ENCODE measurements at regions not wholly inside any gene's neighbourhood (a gene's known extent, or its start where the extent isn't known, plus 50 kb on each side); places are given as distances from the start of the nearest gene placed in this dataset.
A peak's percentile ranks its signal among the peaks of the same experiment; 100 is the strongest.
"Not testable (repeated sequence)": the region's sequence is repeated elsewhere in the genome, so short reads cannot be mapped to it uniquely, and the experiment has no call there.

- DNase-seq (ENCODE audit: low spot score), result no peak
Measured at GRCh38 chr6:48505621-48506020, 394.6 kb upstream of the PTCHD4 start.

- DNase-seq (ENCODE audit: low spot score), result not testable (repeated sequence)
Measured at GRCh38 chr6:48493432-48493831, 382.4 kb upstream of the PTCHD4 start.

- no peak for DNase-seq (ENCODE audit: low spot score)
Measured at GRCh38 chr6:48490658-48491057, 379.7 kb upstream of the PTCHD4 start.

GRCh38 chr6:48486876-48487275, 375.9 kb upstream of the PTCHD4 start:
- DNase-seq (ENCODE audit: low spot score), result no peak

- DNase-seq (ENCODE audit: low spot score), result no peak
Measured at GRCh38 chr6:48486373-48486772, 375.4 kb upstream of the PTCHD4 start.

- DNase-seq (ENCODE audit: low spot score), result no peak
Measured at GRCh38 chr6:48476257-48476656, 365.3 kb upstream of the PTCHD4 start.

DNA sequence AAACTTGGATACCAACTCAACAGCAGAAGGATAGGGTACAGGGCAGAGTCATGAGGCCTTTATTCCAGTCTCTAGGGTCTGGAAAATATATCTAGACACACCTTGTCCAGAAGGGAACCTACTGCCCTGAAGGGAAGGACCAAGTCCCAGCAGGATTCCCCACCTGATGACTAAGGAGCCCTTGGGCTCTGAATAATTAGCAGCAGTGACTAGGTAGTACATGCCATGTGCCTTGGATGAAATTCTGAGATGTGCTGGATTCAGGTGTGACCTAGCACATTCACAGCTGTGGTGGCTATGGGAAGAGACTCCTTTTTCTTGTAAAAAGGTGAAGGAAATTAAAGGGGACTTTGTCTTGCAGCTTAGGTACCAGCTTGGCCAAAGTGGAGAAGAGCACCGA, 364.3 kb upstream of the PTCHD4 start:
- no peak for DNase-seq (ENCODE audit: low spot score)

GRCh38 chr6:48474830-48475229, 363.8 kb upstream of the PTCHD4 start:
- no peak for DNase-seq (ENCODE audit: low spot score)

- no peak for DNase-seq (ENCODE audit: low spot score)
Measured at GRCh38 chr6:48474136-48474535, 363.1 kb upstream of the PTCHD4 start.

DNA sequence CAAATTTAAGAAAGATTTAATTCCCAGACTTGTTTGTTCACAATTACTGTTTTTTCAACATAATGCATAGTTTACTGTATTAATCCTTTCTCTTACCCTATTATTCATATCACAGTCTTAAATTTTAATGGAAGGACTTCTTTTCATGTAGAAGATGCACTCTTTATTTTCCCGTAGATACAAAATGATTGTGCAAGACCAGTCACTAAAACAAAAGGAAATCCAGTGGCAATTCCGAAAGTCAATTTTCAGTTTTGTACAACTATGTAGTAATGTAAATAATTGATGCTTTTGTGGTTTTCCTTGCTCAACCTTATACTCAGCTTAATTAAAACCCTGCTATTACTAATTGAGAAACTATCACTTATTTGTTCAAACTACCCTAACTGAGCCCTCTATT, 361.5 kb upstream of the PTCHD4 start:
- DNase-seq (ENCODE audit: low spot score), result no peak

GRCh38 chr6:48472091-48472490, 361.1 kb upstream of the PTCHD4 start:
- no peak for DNase-seq (ENCODE audit: low spot score)

- no peak for DNase-seq (ENCODE audit: low spot score)
Measured at GRCh38 chr6:48471326-48471725, 360.3 kb upstream of the PTCHD4 start.

DNA sequence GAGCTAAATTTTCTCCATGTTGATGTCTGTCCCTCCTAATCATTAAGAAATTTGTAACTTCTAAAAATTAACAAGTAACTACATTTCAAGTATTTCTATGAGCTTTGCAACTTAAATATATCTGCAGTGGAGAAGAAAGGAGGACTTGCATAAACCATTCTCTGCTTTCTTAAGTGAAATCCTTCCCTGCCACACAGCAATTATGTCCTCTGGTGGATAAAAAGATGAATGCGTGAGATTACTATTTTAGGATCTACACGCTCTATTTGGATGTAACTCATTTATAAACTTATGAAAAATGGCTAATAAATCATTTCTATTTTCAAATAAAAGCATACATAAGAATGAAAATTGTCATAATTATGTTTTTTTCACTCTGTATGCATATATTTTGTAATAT, 338.0 kb upstream of the PTCHD4 start:
- DNase-seq (ENCODE audit: low spot score), result no peak

DNA sequence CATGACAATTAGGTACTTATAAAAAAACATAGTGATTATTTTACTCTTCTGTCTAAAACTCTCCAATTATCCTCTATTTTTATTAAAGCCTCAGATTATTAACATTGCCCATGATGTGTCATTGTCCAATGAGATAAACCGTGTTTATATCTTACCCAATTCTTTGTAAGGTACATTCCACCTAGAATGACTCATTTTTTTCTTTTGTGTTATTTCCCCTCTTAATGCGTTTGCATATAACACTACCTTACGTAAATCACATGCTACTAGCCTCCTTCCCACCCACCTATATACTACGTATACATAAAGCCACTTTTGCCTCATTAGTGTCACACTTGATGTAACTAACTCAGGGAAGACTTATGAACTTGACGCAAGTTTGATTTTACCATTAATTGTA, 336.3 kb upstream of the PTCHD4 start:
- no peak for DNase-seq (ENCODE audit: low spot score)

GRCh38 chr6:48429610-48430009, 318.6 kb upstream of the PTCHD4 start:
- DNase-seq (ENCODE audit: low spot score), result no peak

GRCh38 chr6:48429021-48429420, 318.0 kb upstream of the PTCHD4 start:
- no peak for DNase-seq (ENCODE audit: low spot score)

DNA sequence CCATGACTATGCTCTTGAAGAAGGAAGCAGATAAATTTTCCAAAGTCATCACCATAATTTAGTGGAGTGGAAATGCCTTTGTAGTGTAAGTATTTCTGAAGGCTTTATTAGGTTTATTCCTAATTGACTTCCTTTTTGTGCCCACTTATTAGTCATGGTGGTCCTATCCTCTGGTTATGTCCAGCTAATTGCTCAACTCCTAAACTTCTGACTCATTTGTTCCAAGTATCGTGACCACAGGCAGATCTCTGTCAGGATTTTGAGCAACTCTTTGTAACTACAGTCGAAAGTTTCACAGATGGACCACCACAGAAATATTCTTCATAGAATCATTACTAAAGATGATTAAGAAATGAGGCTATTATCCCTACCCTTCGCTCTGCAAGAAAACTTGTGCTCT, 315.6 kb upstream of the PTCHD4 start:
- DNase-seq (ENCODE audit: low spot score), result no peak

DNA sequence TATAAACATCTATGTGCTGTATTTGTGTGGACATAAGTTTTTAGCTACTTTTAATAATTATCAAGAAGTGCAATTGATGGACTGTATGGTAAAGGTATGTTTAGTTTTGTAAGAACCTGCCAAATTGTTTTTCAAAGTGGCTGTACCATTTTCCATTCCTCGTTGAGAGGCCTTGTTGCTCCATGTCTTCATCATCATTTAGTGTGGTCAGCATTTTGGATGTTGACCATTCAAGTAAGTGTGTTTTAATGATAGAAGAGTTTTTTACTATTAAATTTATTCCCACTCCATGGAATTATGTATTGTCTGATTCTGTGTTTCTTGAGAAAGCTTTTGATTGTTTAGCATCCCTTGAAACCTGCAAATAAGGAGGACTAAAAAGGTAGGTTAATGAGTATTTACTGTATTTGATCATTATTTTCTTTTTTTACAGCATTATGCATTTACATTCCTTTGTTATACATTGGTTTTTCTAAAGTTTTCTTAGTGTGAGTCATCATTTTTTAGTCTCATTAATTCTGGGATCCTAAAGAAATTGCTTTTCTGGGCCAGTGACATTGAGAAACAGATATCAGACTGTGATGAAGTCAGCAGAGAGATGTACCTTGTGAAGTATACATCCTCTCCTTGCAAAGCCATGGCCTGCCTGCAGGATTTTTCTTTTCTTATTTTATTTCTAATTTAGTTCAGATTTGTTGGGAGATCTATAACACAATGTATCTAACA, 312.8 kb upstream of the PTCHD4 start:
- peak; percentile 2 for DNase-seq (ENCODE audit: low spot score)

- no peak for DNase-seq (ENCODE audit: low spot score)
Measured at GRCh38 chr6:48419992-48420391, 309.0 kb upstream of the PTCHD4 start.

GRCh38 chr6:48417927-48418326, 306.9 kb upstream of the PTCHD4 start:
- DNase-seq (ENCODE audit: low spot score), result no peak

- no peak for DNase-seq (ENCODE audit: low spot score)
Measured at GRCh38 chr6:48412656-48413055, 301.7 kb upstream of the PTCHD4 start.

DNA sequence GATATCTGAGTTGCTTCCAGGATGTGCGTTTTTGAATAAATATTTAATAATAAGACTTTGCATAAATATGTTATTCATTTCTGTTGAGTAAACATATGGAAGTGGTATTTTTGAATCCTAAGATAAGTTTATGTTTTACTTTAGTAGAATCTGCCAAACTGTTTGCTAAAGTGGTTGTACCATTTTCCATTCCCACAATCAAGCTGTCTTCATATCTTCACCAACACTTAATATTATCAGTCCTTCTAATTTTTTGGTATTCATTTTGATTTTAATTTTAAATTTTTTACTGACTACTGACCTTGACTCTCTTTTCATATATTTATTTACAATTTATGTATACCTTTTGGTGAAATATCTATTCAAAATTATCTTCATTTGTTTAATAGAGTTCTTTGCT, 293.9 kb upstream of the PTCHD4 start:
- no peak for DNase-seq (ENCODE audit: low spot score)

DNA sequence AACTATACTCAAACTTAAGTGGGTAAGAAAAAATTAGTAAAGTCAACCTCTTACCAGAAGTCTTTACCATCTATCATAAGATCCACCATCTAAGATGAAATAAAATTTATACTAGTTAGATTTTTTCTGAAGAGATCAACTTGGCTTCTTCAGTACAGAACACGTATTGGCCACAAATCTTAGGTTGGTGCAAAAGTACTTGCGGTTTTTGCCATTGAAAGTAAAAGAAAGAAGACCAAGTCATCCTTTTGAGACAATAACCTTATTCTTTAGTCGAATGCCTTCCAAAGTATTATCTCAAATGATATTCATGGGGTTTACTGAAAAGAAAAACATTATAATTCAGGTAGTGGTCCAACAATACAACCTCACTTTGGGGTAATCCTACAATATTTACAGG, 292.6 kb upstream of the PTCHD4 start:
- DNase-seq (ENCODE audit: low spot score), result no peak

DNA sequence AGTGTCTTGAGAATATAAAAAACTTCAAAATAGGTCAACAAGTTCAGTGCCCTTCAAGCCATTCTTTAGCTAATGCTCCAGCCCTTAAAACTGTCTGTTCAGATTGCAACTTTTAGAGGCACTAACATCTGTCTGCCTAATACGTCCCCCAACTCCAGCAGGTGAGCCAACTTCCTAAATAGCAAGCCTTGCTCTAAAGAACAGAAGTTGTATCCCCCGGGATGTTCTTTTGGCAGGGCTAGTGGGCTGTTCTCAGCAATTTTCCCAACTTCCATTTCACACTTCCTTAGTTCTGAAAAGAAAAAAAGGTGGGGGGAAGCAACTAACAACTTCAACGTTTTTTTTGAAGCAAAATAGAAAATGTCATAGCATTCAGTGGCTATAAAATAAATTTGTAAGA, 290.0 kb upstream of the PTCHD4 start:
- no peak for DNase-seq (ENCODE audit: low spot score)

- no peak for DNase-seq (ENCODE audit: low spot score)
Measured at GRCh38 chr6:48397887-48398286, 286.9 kb upstream of the PTCHD4 start.

Measured in hepatic stellate cell (primary cell).